HepG2 (cell line): ENCODE measurements at regions not wholly inside any gene's neighbourhood (a gene's known extent, or its start where the extent isn't known, plus 50 kb on each side); places are given as distances from the start of the nearest gene placed in this dataset.

ENCODE experiments used
- CCDC6 ChIP-seq: sonication (generic); formaldehyde crosslinking; IDR thresholded peaks from 2 replicates; pipeline ENCODE4 v1.8.1; 2022; ENCODE audit warnings: mild to moderate bottlenecking, missing genetic modification reagents, moderate library complexity
- CEBPB ChIP-seq: IDR thresholded peaks from 2 replicates; pipeline ENCODE4 v1.6.1; 2011; ENCODE audit warnings: low read depth, low read length, improper control_type of control experiment, borderline replicate concordance
- CHD2 ChIP-seq: IDR thresholded peaks from 2 replicates; pipeline ENCODE4 v1.6.1; 2011; ENCODE audit warnings: low read depth, low read length, improper control_type of control experiment
- FOXP4 ChIP-seq: sonication (generic); formaldehyde crosslinking; IDR thresholded peaks from 2 replicates; pipeline ENCODE4 v1.4.0; 2020; ENCODE audit warnings: missing genetic modification reagents
- HBP1 ChIP-seq: IDR thresholded peaks from 2 replicates; pipeline ENCODE4 v1.6.1; 2016; ENCODE audit warnings: low read depth, control low read depth
- SMAD3 ChIP-seq: sonication (generic); formaldehyde crosslinking; IDR thresholded peaks from 2 replicates; pipeline ENCODE4 v1.4.0; 2020; ENCODE audit warnings: missing genetic modification reagents
- ZBTB46 ChIP-seq: sonication (generic); formaldehyde crosslinking; IDR thresholded peaks from 2 replicates; pipeline ENCODE4 v1.4.0; 2020; ENCODE audit warnings: mild to moderate bottlenecking, missing genetic modification reagents, borderline replicate concordance
- ZNF672 ChIP-seq: sonication (generic); formaldehyde crosslinking; IDR thresholded peaks from 2 replicates; pipeline ENCODE4 v1.8.1; 2022; ENCODE audit warnings: missing genetic modification reagents

GRCh38 chr3:187960820-187961219, 193.1 kb upstream of the LPP start:
- TF ChIP-seq CHD2: no peak
- TF ChIP-seq ZBTB46 (CRISPR knock-in tag): no peak
- no peak for TF ChIP-seq ZNF672 (CRISPR knock-in tag)
- no peak for TF ChIP-seq SMAD3 (CRISPR knock-in tag)
- TF ChIP-seq HBP1 (CRISPR knock-in tag): no peak
- no peak for TF ChIP-seq FOXP4 (CRISPR knock-in tag)
- TF ChIP-seq CCDC6 (CRISPR knock-in tag): no peak
- no peak for TF ChIP-seq CEBPB
